ENCODE measurements at regions not wholly inside any gene's neighbourhood (a gene's known extent, or its start where the extent isn't known, plus 50 kb on each side); places are given as distances from the start of the nearest gene placed in this dataset.

GRCh38 chrX:82676386-82676785, 831.7 kb upstream of the POU3F4 start:
- ATAC-seq (no peak), DNase-seq (no peak)
- H3K27me3 ChIP-seq = no peaks in the 10 kb centered on the region
- TF ChIP-seq CTCF (IDR thresholded peaks at IDR 0.05) = peak in 1 of 2 donors; percentile 16
- no peak overlapping the region for H3K27ac ChIP-seq
- H3K9me3 ChIP-seq = no peaks in the 10 kb centered on the region
- H3K36me3 ChIP-seq = no peaks in the 10 kb centered on the region
- intact Hi-C loops (cut with DNase I) = no loop called here
- H3K4me3 ChIP-seq = no peak overlapping the region
- H3K4me1 ChIP-seq = no peaks in the 10 kb centered on the region

- ATAC-seq = no peak
- intact Hi-C loops (cut with DNase I) = no loop called here
- TF ChIP-seq CTCF (IDR thresholded peaks at IDR 0.05) = no peak
Measured at GRCh38 chrX:82677286-82677685, 830.8 kb upstream of the POU3F4 start.

GRCh38 chrX:82692991-82693390, 815.1 kb upstream of the POU3F4 start:
- DNase-seq (no peak), ATAC-seq (peak; percentile 59)
- no peaks in the 10 kb centered on the region for H3K27me3 ChIP-seq
- H3K27ac ChIP-seq = no peak overlapping the region
- no peaks in the 10 kb centered on the region for H3K4me1 ChIP-seq
- no peak overlapping the region for H3K4me3 ChIP-seq
- no peaks in the 10 kb centered on the region for H3K9me3 ChIP-seq
- no peaks in the 10 kb centered on the region for H3K36me3 ChIP-seq
- intact Hi-C loops (cut with DNase I) = no loop called here
- TF ChIP-seq CTCF (IDR thresholded peaks at IDR 0.05) = no peak

More at GRCh38 chrX:82677286-82677685, 830.8 kb upstream of the POU3F4 start:
- H3K27ac ChIP-seq = no peak overlapping the region
- no peak overlapping the region for H3K4me3 ChIP-seq
- DNase-seq = no peak
- no peaks in the 10 kb centered on the region for H3K27me3 ChIP-seq
- no peaks in the 10 kb centered on the region for H3K9me3 ChIP-seq
- no peaks in the 10 kb centered on the region for H3K4me1 ChIP-seq
- no peaks in the 10 kb centered on the region for H3K36me3 ChIP-seq

GRCh38 chrX:82695066-82695465, 813.0 kb upstream of the POU3F4 start:
- ATAC-seq = no peak
- Histone ChIP-seq H3K27me3 (no peaks in the 10 kb centered on the region), H3K27ac (no peak overlapping the region), H3K9me3 (no peaks in the 10 kb centered on the region), H3K36me3 (no peaks in the 10 kb centered on the region), H3K4me1 (no peaks in the 10 kb centered on the region), H3K4me3 (no peak overlapping the region)
- TF ChIP-seq CTCF (IDR thresholded peaks at IDR 0.05) = no peak
- intact Hi-C loops (cut with DNase I) = no loop called here
- no peak for DNase-seq

- peak in 2 of 4 donors; percentile 18 to 21 for DNase-seq
- H3K27ac ChIP-seq = no peak overlapping the region
- intact Hi-C loops (cut with DNase I) = no loop called here
- no peaks in the 10 kb centered on the region for H3K4me1 ChIP-seq
- TF ChIP-seq CTCF (IDR thresholded peaks at IDR 0.05) = no peak
- H3K36me3 ChIP-seq = no peaks in the 10 kb centered on the region
- no peaks in the 10 kb centered on the region for H3K9me3 ChIP-seq
- no peak for ATAC-seq
- H3K27me3 ChIP-seq = no peaks in the 10 kb centered on the region
- H3K4me3 ChIP-seq = no peak overlapping the region
Measured at GRCh38 chrX:82703551-82703950, 804.5 kb upstream of the POU3F4 start.
